ENCODE measurements at regions not wholly inside any gene's neighbourhood (a gene's known extent, or its start where the extent isn't known, plus 50 kb on each side); places are given as distances from the start of the nearest gene placed in this dataset.

GRCh38 chr3:72017311-72017710, 232.4 kb upstream of the PROK2 start:
- Mint-ChIP-seq H3K36me3 (ENCODE audit: low read depth) (peaks cover 1% of the 10 kb centered on the region), H3K9me3 (peaks cover 11% of the 10 kb centered on the region), H3K27ac (no peak overlapping the region), H3K4me3 (no peak overlapping the region), H3K4me1 (ENCODE audit: low read depth) (no peaks in the 10 kb centered on the region), H3K27me3 (ENCODE audit: low read depth) (no peaks in the 10 kb centered on the region)

- Mint-ChIP-seq H3K4me3 (no peak overlapping the region), H3K4me1 (ENCODE audit: low read depth) (peaks cover 2% of the 10 kb centered on the region), H3K36me3 (ENCODE audit: low read depth) (no peaks in the 10 kb centered on the region), H3K9me3 (no peaks in the 10 kb centered on the region), H3K27me3 (ENCODE audit: low read depth) (no peaks in the 10 kb centered on the region), H3K27ac (no peak overlapping the region)
Measured at GRCh38 chr3:72015463-72015862, 230.5 kb upstream of the PROK2 start.

GRCh38 chr3:72013084-72013483, 228.1 kb upstream of the PROK2 start:
- no peaks in the 10 kb centered on the region for H3K9me3 Mint-ChIP-seq
- H3K27ac Mint-ChIP-seq: no peak overlapping the region
- H3K4me3 Mint-ChIP-seq: no peak overlapping the region
- no peaks in the 10 kb centered on the region for H3K36me3 Mint-ChIP-seq (ENCODE audit: low read depth)
- H3K27me3 Mint-ChIP-seq (ENCODE audit: low read depth): no peaks in the 10 kb centered on the region
- peaks cover 8% of the 10 kb centered on the region for H3K4me1 Mint-ChIP-seq (ENCODE audit: low read depth)

- Mint-ChIP-seq H3K27me3 (ENCODE audit: low read depth) (no peaks in the 10 kb centered on the region), H3K9me3 (no peaks in the 10 kb centered on the region), H3K4me1 (ENCODE audit: low read depth) (peaks cover 8% of the 10 kb centered on the region), H3K4me3 (no peak overlapping the region), H3K36me3 (ENCODE audit: low read depth) (no peaks in the 10 kb centered on the region), H3K27ac (no peak overlapping the region)
Measured at GRCh38 chr3:72012363-72012762, 227.4 kb upstream of the PROK2 start.

GRCh38 chr3:72011485-72011884, 226.5 kb upstream of the PROK2 start:
- H3K4me3 Mint-ChIP-seq: no peak overlapping the region
- H3K27ac Mint-ChIP-seq: peak overlapping the region; percentile 38
- peaks cover 8% of the 10 kb centered on the region for H3K4me1 Mint-ChIP-seq (ENCODE audit: low read depth)
- H3K36me3 Mint-ChIP-seq (ENCODE audit: low read depth): no peaks in the 10 kb centered on the region
- no peaks in the 10 kb centered on the region for H3K9me3 Mint-ChIP-seq
- H3K27me3 Mint-ChIP-seq (ENCODE audit: low read depth): no peaks in the 10 kb centered on the region

- no peaks in the 10 kb centered on the region for H3K27me3 Mint-ChIP-seq (ENCODE audit: low read depth)
- H3K4me3 Mint-ChIP-seq: no peak overlapping the region
- no peaks in the 10 kb centered on the region for H3K36me3 Mint-ChIP-seq (ENCODE audit: low read depth)
- no peak overlapping the region for H3K27ac Mint-ChIP-seq
- peaks cover 8% of the 10 kb centered on the region for H3K4me1 Mint-ChIP-seq (ENCODE audit: low read depth)
- H3K9me3 Mint-ChIP-seq: no peaks in the 10 kb centered on the region
Measured at GRCh38 chr3:72009851-72010443, 225.0 kb upstream of the PROK2 start.

- no peaks in the 10 kb centered on the region for H3K27me3 Mint-ChIP-seq (ENCODE audit: low read depth)
- H3K36me3 Mint-ChIP-seq (ENCODE audit: low read depth): no peaks in the 10 kb centered on the region
- peaks cover 8% of the 10 kb centered on the region for H3K4me1 Mint-ChIP-seq (ENCODE audit: low read depth)
- H3K4me3 Mint-ChIP-seq: no peak overlapping the region
- H3K9me3 Mint-ChIP-seq: no peaks in the 10 kb centered on the region
- H3K27ac Mint-ChIP-seq: no peak overlapping the region
Measured at GRCh38 chr3:72008226-72008996, 223.5 kb upstream of the PROK2 start.

GRCh38 chr3:72006631-72007556, 221.9 kb upstream of the PROK2 start:
- no peak overlapping the region for H3K27ac Mint-ChIP-seq
- H3K9me3 Mint-ChIP-seq: no peaks in the 10 kb centered on the region
- peaks cover 12% of the 10 kb centered on the region for H3K4me1 Mint-ChIP-seq (ENCODE audit: low read depth)
- H3K36me3 Mint-ChIP-seq (ENCODE audit: low read depth): no peaks in the 10 kb centered on the region
- no peaks in the 10 kb centered on the region for H3K27me3 Mint-ChIP-seq (ENCODE audit: low read depth)
- H3K4me3 Mint-ChIP-seq: no peak overlapping the region

- Mint-ChIP-seq H3K4me1 (ENCODE audit: low read depth) (peaks cover 6% of the 10 kb centered on the region), H3K27ac (no peak overlapping the region), H3K36me3 (ENCODE audit: low read depth) (no peaks in the 10 kb centered on the region), H3K4me3 (no peak overlapping the region), H3K27me3 (ENCODE audit: low read depth) (no peaks in the 10 kb centered on the region), H3K9me3 (no peaks in the 10 kb centered on the region)
Measured at GRCh38 chr3:72004749-72005292, 219.9 kb upstream of the PROK2 start.

GRCh38 chr3:72003936-72004335, 219.0 kb upstream of the PROK2 start:
- no peaks in the 10 kb centered on the region for H3K27me3 Mint-ChIP-seq (ENCODE audit: low read depth)
- no peak overlapping the region for H3K4me3 Mint-ChIP-seq
- H3K27ac Mint-ChIP-seq: no peak overlapping the region
- H3K9me3 Mint-ChIP-seq: no peaks in the 10 kb centered on the region
- peaks cover 11% of the 10 kb centered on the region for H3K4me1 Mint-ChIP-seq (ENCODE audit: low read depth)
- no peaks in the 10 kb centered on the region for H3K36me3 Mint-ChIP-seq (ENCODE audit: low read depth)

- Mint-ChIP-seq H3K9me3 (no peaks in the 10 kb centered on the region), H3K36me3 (ENCODE audit: low read depth) (no peaks in the 10 kb centered on the region), H3K27me3 (ENCODE audit: low read depth) (no peaks in the 10 kb centered on the region), H3K4me1 (ENCODE audit: low read depth) (peaks cover 18% of the 10 kb centered on the region), H3K27ac (no peak overlapping the region), H3K4me3 (no peak overlapping the region)
Measured at GRCh38 chr3:72001758-72002157, 216.8 kb upstream of the PROK2 start.

- Mint-ChIP-seq H3K4me1 (ENCODE audit: low read depth) (peaks cover 29% of the 10 kb centered on the region), H3K9me3 (peaks cover 3% of the 10 kb centered on the region), H3K36me3 (ENCODE audit: low read depth) (peaks cover 6% of the 10 kb centered on the region), H3K27ac (peak overlapping the region; percentile 76), H3K27me3 (ENCODE audit: low read depth) (no peaks in the 10 kb centered on the region), H3K4me3 (no peak overlapping the region)
Measured at GRCh38 chr3:71998995-71999673, 214.2 kb upstream of the PROK2 start.

- H3K27ac Mint-ChIP-seq: peak overlapping the region; percentile 73
- peaks cover 10% of the 10 kb centered on the region for H3K9me3 Mint-ChIP-seq
- H3K4me1 Mint-ChIP-seq (ENCODE audit: low read depth): peaks cover 35% of the 10 kb centered on the region
- no peaks in the 10 kb centered on the region for H3K27me3 Mint-ChIP-seq (ENCODE audit: low read depth)
- H3K36me3 Mint-ChIP-seq (ENCODE audit: low read depth): peaks cover 11% of the 10 kb centered on the region
- H3K4me3 Mint-ChIP-seq: no peak overlapping the region
Measured at GRCh38 chr3:71997066-71997653, 212.2 kb upstream of the PROK2 start.

GRCh38 chr3:71994906-71995305, 210.0 kb upstream of the PROK2 start:
- Mint-ChIP-seq H3K36me3 (ENCODE audit: low read depth) (peaks cover 16% of the 10 kb centered on the region), H3K4me1 (ENCODE audit: low read depth) (peaks cover 35% of the 10 kb centered on the region), H3K27ac (peak overlapping the region; percentile 67), H3K27me3 (ENCODE audit: low read depth) (no peaks in the 10 kb centered on the region), H3K4me3 (no peak overlapping the region), H3K9me3 (peaks cover 22% of the 10 kb centered on the region)
